ENCODE measurements at regions not wholly inside any gene's neighbourhood (a gene's known extent, or its start where the extent isn't known, plus 50 kb on each side); places are given as distances from the start of the nearest gene placed in this dataset.

GRCh38 chr14:106811162-106811561 is 1284.8 kb downstream of the TMEM121 start:
- TF ChIP-seq POU6F1 (CRISPR knock-in tag; IDR thresholded peaks at IDR 0.05; ENCODE audit: borderline replicate concordance, low read depth) (no peak), OSR1 (CRISPR knock-in tag; IDR thresholded peaks at IDR 0.05) (no peak), SNAI2 (CRISPR knock-in tag; IDR thresholded peaks at IDR 0.05) (no peak)
- ATAC-seq: no peak

- ATAC-seq: peak; percentile 15; the same call in 2 of the 3 replicates
- TF ChIP-seq SNAI2 (CRISPR knock-in tag; IDR thresholded peaks at IDR 0.05) (no peak), TSHZ2 (CRISPR knock-in tag; IDR thresholded peaks at IDR 0.05) (no peak), CSRNP3 (CRISPR knock-in tag; IDR thresholded peaks at IDR 0.05) (no peak), ZFP30 (CRISPR knock-in tag; IDR thresholded peaks at IDR 0.05) (no peak), ZC3H10 (CRISPR knock-in tag; IDR thresholded peaks at IDR 0.05) (no peak), PATZ1 (CRISPR knock-in tag; IDR thresholded peaks at IDR 0.05; ENCODE audit: borderline replicate concordance) (no peak), BACH2 (CRISPR knock-in tag; IDR thresholded peaks at IDR 0.05; ENCODE audit: borderline replicate concordance) (no peak), POU6F1 (CRISPR knock-in tag; IDR thresholded peaks at IDR 0.05; ENCODE audit: borderline replicate concordance, low read depth) (no peak), ZNF70 (CRISPR knock-in tag; IDR thresholded peaks at IDR 0.05) (no peak), ZFP3 (CRISPR knock-in tag; IDR thresholded peaks at IDR 0.05) (no peak), OSR1 (CRISPR knock-in tag; IDR thresholded peaks at IDR 0.05) (no peak), TCF4 (CRISPR knock-in tag; IDR thresholded peaks at IDR 0.05; ENCODE audit: borderline replicate concordance) (no peak), ISL1 (CRISPR knock-in tag; IDR thresholded peaks at IDR 0.05) (no peak), PPARA (CRISPR knock-in tag; IDR thresholded peaks at IDR 0.05; ENCODE audit: borderline replicate concordance) (no peak), ESRRG (CRISPR knock-in tag; IDR thresholded peaks at IDR 0.05) (no peak)
Observed at GRCh38 chr14:106812788-106813476, 1286.5 kb downstream of the TMEM121 start.

GRCh38 chr14:106813477-106813823 is 1287.1 kb downstream of the TMEM121 start:
- ATAC-seq: peak; percentile 43
- no peak for TF ChIP-seq CSDC2 (CRISPR knock-in tag; IDR thresholded peaks at IDR 0.05)
- no peak for TF ChIP-seq GLIS3 (CRISPR knock-in tag; IDR thresholded peaks at IDR 0.05)
- TF ChIP-seq ZNF70 (CRISPR knock-in tag; IDR thresholded peaks at IDR 0.05): no peak
- TF ChIP-seq ZNF565 (CRISPR knock-in tag; conservative IDR thresholded peaks at IDR 0.05; ENCODE audit: low read depth): no peak
- no peak for TF ChIP-seq ZFP30 (CRISPR knock-in tag; IDR thresholded peaks at IDR 0.05)
- no peak for TF ChIP-seq PPARA (CRISPR knock-in tag; IDR thresholded peaks at IDR 0.05; ENCODE audit: borderline replicate concordance)
- no peak for TF ChIP-seq ESRRG (CRISPR knock-in tag; IDR thresholded peaks at IDR 0.05)
- TF ChIP-seq BACH2 (CRISPR knock-in tag; IDR thresholded peaks at IDR 0.05; ENCODE audit: borderline replicate concordance): no peak
- TF ChIP-seq SNAI2 (CRISPR knock-in tag; IDR thresholded peaks at IDR 0.05): no peak
- no peak for TF ChIP-seq RARB (CRISPR knock-in tag; IDR thresholded peaks at IDR 0.05)
- no peak for TF ChIP-seq PATZ1 (CRISPR knock-in tag; IDR thresholded peaks at IDR 0.05; ENCODE audit: borderline replicate concordance)
- TF ChIP-seq TSHZ2 (CRISPR knock-in tag; IDR thresholded peaks at IDR 0.05): no peak
- TF ChIP-seq OSR1 (CRISPR knock-in tag; IDR thresholded peaks at IDR 0.05): no peak
- no peak for TF ChIP-seq TOX (CRISPR knock-in tag; IDR thresholded peaks at IDR 0.05; ENCODE audit: borderline replicate concordance)
- no peak for TF ChIP-seq ZNF8 (CRISPR knock-in tag; IDR thresholded peaks at IDR 0.05)
